22Rv1 (cell line): ENCODE measurements at regions not wholly inside any gene's neighbourhood (a gene's known extent, or its start where the extent isn't known, plus 50 kb on each side); places are given as distances from the start of the nearest gene placed in this dataset.
"Not testable (repeated sequence)": the region's sequence is repeated elsewhere in the genome, so short reads cannot be mapped to it uniquely, and the experiment has no call there.

Experiments
- H3K27ac ChIP-seq: fragments of 450-650 bp; 2 replicates; pipeline ENCODE4 v1.5.1; 2017
- ZFX ChIP-seq: fragments of 450-650 bp; IDR thresholded peaks from 2 replicates; pipeline ENCODE4 v1.6.1; 2017; ENCODE audit warnings: antibody characterized with exemption, borderline replicate concordance
- TF ChIP-seq, protein P1 (sequence below): fragments of 450-650 bp; IDR thresholded peaks from 2 replicates; pipeline ENCODE4 v1.5.1; 2017; ENCODE audit warnings: mild to moderate bottlenecking

GRCh38 chr12:131241517-131241916 lies 287.8 kb downstream of the ADGRD1 start:
- no peak overlapping the region for H3K27ac ChIP-seq
- no peak for TF ChIP-seq ZFX
- TF ChIP-seq, protein P1, sequence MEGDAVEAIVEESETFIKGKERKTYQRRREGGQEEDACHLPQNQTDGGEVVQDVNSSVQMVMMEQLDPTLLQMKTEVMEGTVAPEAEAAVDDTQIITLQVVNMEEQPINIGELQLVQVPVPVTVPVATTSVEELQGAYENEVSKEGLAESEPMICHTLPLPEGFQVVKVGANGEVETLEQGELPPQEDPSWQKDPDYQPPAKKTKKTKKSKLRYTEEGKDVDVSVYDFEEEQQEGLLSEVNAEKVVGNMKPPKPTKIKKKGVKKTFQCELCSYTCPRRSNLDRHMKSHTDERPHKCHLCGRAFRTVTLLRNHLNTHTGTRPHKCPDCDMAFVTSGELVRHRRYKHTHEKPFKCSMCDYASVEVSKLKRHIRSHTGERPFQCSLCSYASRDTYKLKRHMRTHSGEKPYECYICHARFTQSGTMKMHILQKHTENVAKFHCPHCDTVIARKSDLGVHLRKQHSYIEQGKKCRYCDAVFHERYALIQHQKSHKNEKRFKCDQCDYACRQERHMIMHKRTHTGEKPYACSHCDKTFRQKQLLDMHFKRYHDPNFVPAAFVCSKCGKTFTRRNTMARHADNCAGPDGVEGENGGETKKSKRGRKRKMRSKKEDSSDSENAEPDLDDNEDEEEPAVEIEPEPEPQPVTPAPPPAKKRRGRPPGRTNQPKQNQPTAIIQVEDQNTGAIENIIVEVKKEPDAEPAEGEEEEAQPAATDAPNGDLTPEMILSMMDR = no peak

- TF ChIP-seq, protein P1 = no peak
- TF ChIP-seq ZFX = no peak
- H3K27ac ChIP-seq = no peak overlapping the region
Measured at GRCh38 chr12:131242741-131243496, 289.2 kb downstream of the ADGRD1 start.

- not testable (repeated sequence) for H3K27ac ChIP-seq
Measured at GRCh38 chr12:131244157-131244688, 290.5 kb downstream of the ADGRD1 start.

- not testable (repeated sequence) for H3K27ac ChIP-seq
Measured at GRCh38 chr12:131245161-131245560, 291.5 kb downstream of the ADGRD1 start.

- TF ChIP-seq, protein P1 = no peak
- no peak for TF ChIP-seq ZFX
Measured at GRCh38 chr12:131245564-131246355, 292.1 kb downstream of the ADGRD1 start.

DNA sequence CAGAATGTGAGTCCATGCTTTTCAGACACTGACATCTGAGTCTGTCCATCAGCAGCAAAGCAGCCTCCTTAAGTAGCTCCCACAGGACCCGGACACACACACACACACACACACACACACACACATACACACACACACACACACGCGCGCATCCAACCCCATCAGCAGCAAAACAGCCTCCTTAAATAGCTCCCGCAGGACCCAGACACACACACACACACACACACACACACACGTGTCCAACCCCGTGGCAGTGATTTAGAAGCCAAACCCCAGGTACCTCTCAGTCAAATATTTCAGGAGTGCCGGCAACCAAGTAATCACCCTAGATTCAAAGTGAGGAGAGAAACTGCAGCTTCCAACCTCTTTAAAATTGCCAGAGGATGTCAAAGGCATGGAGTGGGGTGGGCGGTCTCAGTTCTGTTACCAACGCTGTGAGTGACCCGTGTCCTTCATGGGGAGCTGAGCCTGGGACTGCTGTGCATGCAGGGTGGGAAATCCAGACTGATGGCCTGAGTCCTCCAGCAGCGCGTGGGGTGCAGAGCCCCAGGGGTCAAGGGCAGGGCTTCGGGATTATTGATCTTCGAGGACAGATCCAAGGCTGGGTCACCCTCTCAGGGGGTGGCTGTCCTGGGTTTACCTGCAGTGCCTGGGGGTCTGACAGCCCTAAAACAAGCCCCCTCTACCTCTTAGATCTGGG lies 293.5 kb downstream of the ADGRD1 start:
- not testable (repeated sequence) for H3K27ac ChIP-seq

More at GRCh38 chr12:131245564-131246355, 292.1 kb downstream of the ADGRD1 start:
- no peak overlapping the region for H3K27ac ChIP-seq

- H3K27ac ChIP-seq = not testable (repeated sequence)
Measured at GRCh38 chr12:131247875-131248274, 294.2 kb downstream of the ADGRD1 start.

- no peak overlapping the region for H3K27ac ChIP-seq
- TF ChIP-seq ZFX = no peak
- TF ChIP-seq, protein P1 = no peak
Measured at GRCh38 chr12:131249246-131250027, 295.7 kb downstream of the ADGRD1 start.
